ENCODE measurements at regions not wholly inside any gene's neighbourhood (a gene's known extent, or its start where the extent isn't known, plus 50 kb on each side); places are given as distances from the start of the nearest gene placed in this dataset.
A peak's percentile ranks its signal among the peaks of the same experiment; 100 is the strongest.

DNA sequence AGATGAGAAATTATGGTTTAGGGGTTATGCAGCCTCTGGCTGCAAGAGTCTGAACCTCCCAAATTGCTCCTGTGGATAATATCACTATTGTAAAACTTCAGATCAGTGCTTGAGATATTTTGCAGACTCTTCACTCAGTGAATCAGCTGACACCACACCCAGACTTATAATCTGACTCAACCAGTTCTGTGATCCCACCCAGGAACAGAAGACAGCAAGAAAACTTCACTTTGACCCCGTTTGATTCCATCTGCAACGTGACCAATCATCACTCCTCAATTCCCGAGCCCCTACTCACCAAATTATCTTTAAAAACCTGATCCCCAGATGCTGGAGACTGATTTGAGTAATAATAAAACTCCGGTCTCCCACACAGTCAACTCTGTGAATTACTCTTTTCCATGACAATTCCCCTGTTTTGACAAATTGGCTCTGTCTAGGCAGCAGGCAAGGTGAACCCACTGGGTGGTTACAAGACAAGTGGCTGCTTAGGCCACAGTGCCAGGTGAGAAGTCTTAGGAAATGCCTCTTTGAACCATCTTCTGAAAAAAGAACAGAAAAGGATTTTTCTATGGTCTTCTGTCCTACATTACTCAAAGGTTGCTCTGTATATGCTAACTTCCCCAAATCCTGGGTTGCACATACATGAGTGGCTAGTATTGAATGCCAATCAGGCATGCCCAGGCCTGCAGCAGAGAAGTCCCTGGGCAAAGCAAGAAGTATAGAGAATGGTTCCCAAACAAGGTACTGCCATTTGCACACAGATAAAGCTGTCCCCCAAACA is 588.0 kb downstream of the PRELID2 start:
- DNase-seq (ENCODE audit: low spot score) = peak; percentile 13

DNA sequence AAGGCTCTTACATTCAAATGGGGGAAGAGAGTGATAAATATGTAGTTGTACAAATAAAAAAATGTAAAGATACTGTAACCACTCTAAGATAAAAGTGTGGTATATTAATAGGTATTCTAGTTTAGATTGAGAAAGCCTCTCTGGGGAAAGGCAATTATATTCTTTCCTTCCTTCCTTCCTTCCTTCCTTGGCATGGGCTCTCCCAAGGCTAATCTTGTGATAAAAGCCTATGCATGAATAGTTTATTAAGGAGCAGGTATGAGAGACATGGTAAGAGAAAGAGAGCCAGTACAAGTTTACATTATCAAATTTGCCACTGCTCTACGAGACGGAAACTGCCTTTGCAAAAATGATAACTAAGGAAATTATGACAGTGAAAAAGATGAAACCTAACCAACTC is 588.8 kb downstream of the PRELID2 start:
- no peak for DNase-seq (ENCODE audit: low spot score)

DNA sequence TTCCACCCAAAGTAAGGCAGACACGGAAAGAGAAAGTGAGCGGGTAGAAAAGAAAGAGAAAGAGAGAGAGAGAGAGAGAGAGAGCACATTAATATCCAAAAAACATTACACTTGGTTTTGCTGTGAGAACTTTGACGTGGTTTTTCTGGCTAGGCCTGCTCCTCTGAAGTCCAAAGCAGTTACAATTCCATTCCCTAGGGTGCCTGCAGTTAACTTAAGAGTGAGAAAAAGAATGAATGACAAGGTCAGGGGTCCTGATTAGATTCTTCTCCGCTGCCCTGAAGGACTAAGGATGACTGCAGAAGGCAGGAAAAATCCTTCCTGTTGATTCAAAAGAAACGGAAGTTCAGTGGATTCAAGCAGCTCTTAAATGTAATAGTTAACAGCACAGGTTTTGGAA is 589.8 kb downstream of the PRELID2 start:
- DNase-seq (ENCODE audit: low spot score) = no peak

GRCh38 chr5:145244788-145245187 is 590.4 kb downstream of the PRELID2 start:
- peak; percentile 16 for DNase-seq (ENCODE audit: low spot score)

GRCh38 chr5:145244251-145244650 is 590.9 kb downstream of the PRELID2 start:
- no peak for DNase-seq (ENCODE audit: low spot score)

GRCh38 chr5:145243016-145243415 is 592.1 kb downstream of the PRELID2 start:
- no peak for DNase-seq (ENCODE audit: low spot score)

DNA sequence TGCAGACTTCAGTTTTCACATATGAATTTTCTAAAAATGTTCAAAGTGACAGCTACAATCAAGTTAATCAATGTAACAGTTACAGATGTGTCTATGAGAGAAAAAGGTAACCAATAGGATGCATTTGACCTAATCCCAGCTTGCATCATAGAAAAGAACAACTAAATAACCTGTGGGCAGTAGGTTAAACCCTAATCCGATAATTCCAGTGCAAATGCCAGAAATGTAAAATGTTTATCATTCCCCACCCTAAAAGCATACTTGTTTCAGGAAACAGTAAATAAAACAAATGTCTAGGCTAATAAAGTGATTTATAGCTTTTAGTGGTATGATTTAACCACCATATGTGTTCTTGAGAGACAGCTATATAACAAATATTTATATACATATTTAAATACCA is 592.6 kb downstream of the PRELID2 start:
- no peak for DNase-seq (ENCODE audit: low spot score)

DNA sequence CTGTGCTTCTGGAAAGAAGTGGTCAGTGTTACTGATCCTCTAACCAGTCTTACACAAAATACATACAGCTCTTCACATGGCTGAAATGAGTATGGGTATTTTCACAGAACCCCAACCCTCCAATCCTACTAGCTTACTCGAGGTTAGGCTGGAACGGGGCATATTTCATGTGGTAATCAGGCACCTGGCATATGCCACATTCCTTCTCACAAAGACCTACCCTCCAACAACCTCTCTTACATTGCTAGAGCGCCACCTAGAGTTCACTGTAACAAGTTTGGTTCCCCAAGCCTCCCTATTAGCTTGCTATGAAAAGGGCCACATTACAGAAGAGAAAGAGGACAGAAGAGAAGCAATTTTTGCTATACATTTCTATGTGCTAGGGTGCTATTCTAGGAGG is 597.3 kb downstream of the PRELID2 start:
- no peak for DNase-seq (ENCODE audit: low spot score)

DNA sequence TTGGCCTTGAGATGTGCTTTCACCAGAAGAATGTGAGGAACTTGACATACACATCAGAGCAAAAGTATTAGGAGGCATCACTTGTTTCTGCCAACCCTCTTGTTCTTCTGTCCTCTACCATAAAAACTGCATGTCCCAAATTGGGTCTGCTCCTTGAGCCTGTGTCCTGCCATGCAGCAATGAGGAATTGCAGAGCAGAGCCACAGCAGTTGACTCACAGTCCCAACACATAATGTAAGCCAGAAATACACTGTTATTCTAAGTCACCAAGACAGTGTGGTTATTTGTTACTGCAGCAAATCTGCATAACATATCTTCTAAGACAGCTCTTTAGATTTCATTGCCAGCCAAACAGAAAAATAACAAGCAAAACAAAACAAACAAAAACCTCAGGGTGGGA is 598.2 kb downstream of the PRELID2 start:
- no peak for DNase-seq (ENCODE audit: low spot score)

- DNase-seq (ENCODE audit: low spot score) = no peak
These were observed 599.0 kb downstream of the PRELID2 start for GRCh38 chr5:145236127-145236526.

DNA sequence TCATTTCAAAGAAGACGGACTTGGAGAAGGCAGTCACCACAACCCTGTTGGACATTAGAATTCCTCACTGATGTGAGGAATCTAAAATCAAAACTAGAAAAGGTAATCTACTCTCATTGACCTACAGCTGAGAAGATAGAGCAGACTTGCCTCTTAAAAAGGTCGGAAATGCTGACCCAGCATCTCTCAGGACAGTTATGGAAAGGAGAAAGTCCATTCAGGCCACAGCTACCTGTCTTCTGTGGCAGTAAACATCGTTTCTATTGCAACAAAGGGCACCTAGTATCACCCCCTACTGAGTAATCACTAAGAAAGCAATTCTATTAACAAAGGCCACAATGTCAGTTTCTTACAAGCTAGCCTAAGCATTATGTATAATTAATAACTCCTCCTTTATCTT is 601.7 kb downstream of the PRELID2 start:
- DNase-seq (ENCODE audit: low spot score) = no peak

DNA sequence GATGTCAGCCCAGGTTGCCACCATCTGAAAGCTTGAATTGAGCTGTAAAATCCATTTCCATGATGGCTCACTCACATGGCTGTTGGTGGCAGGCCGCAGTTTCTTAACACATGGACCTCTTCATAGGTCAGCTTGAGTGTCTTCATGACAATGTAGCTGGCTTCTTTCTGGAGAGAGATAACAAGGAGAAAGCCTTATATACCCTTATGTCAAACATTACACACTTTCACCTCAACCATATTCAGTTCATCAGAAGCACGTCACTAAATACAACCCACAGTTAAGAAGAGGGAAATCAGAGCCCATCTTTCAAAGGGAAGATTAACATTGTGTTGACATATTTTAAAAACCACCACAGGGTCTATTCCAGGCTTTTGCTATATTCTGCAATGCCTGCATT is 604.4 kb downstream of the PRELID2 start:
- no peak for DNase-seq (ENCODE audit: low spot score)

GRCh38 chr5:145228564-145228963 is 606.6 kb downstream of the PRELID2 start:
- DNase-seq (ENCODE audit: low spot score) = no peak

DNA sequence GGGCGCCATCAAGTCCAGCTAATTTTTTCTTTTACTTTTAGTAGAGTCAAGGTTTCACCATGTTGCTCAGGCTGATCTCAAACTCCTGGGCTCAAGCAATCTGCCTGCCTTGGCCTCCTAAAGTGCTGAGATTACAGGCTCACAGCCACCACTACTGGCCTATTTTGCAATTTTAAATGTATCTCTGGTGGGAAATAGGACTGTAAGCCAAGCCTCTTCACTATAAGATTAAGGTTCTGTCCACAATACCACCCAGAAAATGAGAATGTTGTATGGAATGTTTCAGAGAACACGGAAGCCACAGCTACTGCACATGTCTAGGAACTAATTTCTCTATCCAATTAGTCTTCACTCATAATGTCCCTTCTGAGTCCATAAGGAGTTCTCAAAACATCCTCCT is 607.3 kb downstream of the PRELID2 start:
- DNase-seq (ENCODE audit: low spot score) = no peak

GRCh38 chr5:145226726-145227125 is 608.4 kb downstream of the PRELID2 start:
- DNase-seq (ENCODE audit: low spot score) = no peak

DNA sequence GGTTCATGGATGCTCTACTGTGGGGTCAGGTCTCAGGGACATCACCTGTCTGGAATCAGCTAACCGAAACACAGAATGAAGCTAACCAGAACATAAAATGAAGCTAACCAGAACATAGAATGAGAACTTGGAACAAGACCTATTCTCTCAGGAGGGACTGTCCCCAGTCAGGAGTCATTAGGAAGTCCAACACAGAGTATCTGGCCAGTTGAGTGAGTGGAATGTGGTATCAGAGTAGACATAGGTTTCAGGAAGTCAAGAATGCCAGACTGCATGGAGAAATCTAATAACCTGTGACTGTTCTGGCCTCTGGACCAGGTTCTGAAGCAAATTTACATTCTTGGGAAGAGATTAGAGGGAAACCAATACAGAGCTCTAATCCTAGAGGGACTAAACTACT is 609.6 kb downstream of the PRELID2 start:
- no peak for DNase-seq (ENCODE audit: low spot score)

DNA sequence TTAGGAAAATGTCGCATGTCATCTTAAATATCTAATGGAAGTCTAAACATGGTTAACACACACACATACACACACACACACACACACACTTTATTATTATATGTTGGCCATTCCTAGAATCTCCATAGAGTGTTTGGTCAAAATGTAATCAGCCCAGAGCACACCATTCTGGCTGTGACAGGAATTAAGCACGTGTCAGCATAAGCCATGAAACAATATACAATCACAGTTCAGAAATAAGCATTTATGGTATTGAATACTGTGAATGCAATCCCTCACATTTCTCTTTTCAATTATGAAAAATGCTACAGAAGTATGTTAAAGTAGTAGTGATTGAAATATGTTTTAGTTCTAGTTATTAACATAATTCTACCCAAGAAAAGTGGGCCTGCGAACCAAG is 611.6 kb downstream of the PRELID2 start:
- no peak for DNase-seq (ENCODE audit: low spot score)

GRCh38 chr5:145222622-145223021 is 612.5 kb downstream of the PRELID2 start:
- no peak for DNase-seq (ENCODE audit: low spot score)

- DNase-seq (ENCODE audit: low spot score) = no peak
These were observed 613.7 kb downstream of the PRELID2 start for GRCh38 chr5:145221416-145221815.

DNA sequence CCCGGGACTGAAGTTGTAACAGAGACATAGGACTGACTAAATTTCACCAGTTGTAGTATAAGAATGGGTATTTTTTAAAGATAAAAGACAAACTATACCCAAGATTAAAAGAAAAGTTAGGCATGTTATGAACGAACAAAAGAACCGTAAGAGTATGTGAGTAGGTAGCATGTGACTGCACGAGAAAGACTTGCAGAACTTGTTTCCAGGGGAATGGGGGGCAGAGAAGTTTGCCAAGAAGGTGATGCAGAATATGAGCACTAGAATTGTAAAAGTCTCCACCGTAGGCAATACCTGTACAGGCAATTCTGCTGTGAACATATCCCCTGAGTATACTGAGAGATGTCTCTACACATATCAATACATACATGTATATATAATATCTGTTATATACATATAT is 614.7 kb downstream of the PRELID2 start:
- DNase-seq (ENCODE audit: low spot score) = no peak

DNA sequence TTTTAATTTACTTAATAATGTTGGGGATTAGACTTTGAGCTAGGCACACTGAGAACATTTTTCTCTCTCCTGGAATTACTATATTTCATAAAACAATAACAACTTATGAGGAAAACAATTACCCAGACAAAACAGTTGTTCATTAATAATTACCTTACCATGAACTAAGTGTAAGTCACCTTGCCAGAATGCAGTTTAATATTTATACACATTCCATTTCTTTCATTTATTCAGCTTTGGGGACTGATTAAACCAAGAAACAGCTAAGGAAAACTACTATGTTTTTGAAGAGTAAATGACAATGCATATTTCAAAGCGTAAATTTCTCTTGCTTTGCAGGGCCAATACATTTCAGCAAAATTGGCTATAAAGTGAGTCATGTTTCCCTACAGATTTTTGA is 616.2 kb downstream of the PRELID2 start:
- no peak for DNase-seq (ENCODE audit: low spot score)

DNA sequence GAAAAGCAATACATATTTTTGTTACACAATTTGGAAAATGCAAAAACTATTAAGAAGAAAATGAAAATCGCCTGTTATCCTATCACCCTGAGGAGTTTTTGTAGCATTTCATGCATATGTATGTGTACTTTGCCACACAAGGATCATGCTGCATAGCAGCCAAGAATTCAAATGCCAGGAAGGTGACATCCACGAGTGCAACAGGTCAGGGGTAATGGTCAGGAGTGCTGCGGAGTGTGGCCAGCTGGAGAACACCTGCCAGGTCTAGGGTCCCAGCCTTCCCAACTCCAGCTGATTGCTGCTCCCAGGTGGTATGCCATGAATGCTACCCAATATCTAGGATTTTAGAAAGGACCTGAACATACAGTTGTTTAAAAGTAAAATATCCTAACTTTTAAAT is 617.1 kb downstream of the PRELID2 start:
- DNase-seq (ENCODE audit: low spot score) = no peak

DNA sequence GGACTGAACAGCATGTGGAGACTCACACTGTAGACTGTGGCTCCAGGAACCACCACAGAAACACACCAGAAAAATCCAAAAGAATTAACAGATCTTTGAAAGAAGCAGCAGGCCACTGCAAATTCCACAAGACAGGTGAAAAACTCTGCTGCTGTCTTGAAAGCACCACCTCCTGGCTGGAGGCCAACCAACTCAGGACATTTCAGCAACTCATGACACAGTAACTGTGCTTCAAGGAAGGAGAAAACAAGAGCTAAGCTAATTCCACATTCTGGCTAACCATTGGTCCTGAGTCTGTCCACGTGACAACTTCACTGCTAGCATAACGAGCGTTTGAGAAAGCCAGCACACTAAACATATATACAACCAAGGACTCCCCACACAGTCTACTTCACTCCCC is 625.1 kb downstream of the PRELID2 start:
- no peak for DNase-seq (ENCODE audit: low spot score)

DNA sequence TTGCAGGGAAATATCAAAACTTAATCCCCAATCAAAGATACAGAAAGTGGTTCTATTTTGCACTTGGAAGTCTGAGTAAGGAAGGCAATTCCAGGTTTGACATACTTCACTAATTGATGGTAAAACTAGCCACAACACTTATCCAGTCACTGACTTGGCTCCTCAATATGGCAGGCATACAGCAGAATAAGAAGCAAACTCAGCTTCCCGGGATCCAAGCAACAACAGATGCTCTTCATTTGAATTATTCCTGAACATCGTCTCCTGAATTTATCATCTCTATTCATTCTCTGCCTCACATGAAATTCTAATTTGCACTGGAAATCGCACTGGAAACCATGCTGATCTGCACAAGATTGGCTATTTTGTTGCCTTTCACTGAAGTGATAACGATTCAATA is 629.6 kb downstream of the PRELID2 start:
- DNase-seq (ENCODE audit: low spot score) = no peak

DNA sequence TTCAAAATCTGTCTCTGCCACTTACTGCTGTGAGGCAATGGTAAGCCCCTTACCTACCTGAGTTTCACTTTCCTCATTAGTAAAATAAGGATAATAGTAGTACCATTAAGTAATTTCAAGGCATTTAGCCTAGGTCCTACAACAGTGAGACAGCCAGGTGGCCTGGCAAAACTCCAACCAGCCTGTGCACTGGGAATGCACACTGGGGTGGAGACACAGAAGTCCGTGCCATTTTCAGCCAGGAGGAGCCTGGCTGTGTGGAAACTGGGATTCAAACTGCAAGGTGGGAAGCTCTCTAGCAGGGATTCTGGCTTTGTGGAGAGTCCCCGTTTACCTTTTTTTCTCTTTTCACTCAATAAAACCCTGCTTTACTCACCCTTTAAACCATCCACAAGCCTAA is 630.4 kb downstream of the PRELID2 start:
- no peak for DNase-seq (ENCODE audit: low spot score)
